ENCODE measurements at regions not wholly inside any gene's neighbourhood (a gene's known extent, or its start where the extent isn't known, plus 50 kb on each side); places are given as distances from the start of the nearest gene placed in this dataset.
"Not testable (repeated sequence)": the region's sequence is repeated elsewhere in the genome, so short reads cannot be mapped to it uniquely, and the experiment has no call there.

DNA sequence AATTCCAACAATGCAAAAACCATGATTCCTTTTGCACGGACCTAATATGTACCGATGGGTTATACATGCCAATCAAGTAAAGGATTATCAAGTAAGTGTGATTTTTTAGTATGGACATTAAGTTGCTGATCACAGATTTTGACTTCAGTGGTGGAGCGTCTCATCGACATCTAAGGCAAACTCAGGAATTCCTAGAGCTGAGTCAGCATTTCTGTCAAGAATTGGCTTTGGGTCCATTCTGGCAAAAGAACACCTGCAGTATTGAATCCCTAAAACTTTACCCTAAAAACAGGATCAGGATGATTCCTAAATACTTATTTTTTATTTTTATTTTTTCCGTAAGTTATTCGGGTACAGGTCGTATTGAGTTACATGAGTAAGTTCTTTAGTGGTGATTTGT, 83.6 kb downstream of the HPGD start:
- DNase-seq, result no peak

DNA sequence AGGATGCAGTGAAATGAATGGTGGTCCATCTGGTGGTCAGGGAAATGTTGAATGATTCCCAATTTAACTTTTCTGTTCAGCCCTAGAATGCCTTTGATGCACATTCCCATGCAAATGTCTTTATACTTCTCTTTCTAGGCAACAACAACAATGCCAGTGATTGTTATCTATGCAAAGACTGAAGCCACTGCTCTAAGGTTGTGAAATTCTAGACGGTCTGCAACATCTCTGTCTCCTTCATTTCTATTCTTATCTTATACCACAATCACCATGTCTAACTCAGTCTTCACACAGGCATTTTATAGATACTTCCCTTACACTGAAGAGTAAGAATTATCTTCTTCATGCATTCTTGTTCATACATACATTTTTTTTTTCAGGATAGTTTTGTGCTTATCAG, 84.5 kb downstream of the HPGD start:
- no peak for DNase-seq

DNA sequence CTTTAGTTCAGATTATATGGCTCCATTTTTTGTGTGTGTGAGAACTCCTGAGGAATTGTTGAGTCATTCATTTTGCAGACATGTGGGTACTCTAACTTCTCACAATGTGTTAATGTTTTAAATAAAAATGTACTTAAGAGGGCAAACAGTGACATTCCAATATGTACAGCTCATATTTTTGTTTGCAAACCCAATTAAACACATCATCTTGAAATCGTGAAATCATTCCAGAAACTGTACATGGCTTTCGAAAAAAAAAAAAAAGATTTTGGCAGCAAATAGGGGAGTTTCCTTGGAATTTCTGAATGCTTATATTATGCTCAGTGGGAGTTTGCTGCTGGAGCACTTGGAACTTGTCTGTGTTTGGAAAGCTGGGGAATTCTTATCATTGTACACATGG, 85.0 kb downstream of the HPGD start:
- no peak for DNase-seq

DNA sequence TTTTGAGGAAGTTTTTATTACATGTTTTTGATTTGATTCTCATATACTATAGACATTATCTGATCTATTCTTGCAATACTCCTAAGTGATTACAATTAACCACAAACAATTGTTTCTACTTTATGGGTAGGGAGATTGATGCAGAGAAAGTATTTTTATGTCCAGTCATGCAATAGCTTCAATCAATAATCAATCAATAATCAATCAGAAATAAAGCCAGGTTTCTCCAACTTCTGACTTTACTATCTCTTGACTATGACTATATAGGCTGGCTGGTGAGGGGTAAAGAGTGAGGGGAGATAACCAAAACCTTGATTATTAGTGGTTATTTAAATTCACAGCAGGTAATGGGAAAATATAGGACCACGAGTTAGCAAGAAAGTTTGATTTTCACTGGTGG, 85.9 kb downstream of the HPGD start:
- DNase-seq, result no peak

DNA sequence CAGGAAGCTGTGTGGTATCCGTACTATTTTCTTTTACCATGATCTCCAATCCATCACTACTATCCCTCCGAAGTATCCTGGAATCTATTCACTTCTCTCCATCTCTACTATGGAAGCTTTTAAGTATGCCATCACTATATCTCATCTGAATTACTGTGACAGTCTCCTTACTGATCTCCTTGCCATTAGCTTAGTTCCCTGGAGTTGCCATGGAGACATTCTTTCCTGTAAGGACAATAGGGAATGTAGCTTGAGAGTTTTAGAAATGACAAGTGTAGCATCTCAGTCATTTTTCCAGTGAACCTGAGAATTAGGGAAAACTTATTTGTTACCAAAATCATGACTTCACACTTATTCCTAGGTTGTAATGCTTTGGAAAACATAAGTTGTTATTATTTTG, 86.3 kb downstream of the HPGD start:
- DNase-seq, result no peak

DNA sequence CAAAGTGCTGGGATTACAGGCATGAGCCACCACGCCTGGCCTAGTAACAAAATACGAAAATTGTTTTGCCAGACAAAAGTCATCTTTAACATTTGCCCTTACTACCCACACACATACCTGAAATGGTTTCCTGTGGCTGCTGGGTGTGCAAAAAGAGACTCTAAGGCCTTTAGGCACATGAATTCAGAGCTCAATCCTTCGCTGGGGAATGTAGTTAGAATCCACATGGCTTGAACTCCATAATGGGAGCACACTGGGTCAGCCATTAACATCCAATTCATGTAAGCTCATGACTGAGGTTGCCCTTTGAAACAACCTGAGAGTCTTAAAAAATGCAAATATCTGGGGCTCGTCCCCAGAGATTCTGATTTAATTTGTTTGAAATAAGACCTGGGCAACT, 87.8 kb downstream of the HPGD start:
- DNase-seq, result no peak

DNA sequence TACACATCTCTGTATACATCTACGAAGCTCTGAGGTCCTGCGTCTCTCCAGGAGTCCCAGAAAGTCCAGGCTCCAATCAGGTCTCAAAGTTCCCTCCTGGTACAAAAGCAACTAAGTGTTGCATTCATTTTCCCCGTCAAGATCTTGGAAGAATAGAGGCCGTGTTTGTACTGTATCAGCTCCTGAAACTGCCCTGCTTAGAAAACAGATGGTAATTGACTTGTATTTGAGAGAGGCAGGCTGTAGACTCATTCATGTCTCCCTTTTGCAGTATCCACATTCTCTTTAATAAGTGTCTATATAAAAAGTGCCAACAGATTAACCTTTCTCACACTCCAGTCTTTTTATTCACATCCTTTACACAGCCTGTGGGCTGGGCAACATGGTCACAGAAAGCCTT, 91.7 kb downstream of the HPGD start:
- no peak for DNase-seq

DNA sequence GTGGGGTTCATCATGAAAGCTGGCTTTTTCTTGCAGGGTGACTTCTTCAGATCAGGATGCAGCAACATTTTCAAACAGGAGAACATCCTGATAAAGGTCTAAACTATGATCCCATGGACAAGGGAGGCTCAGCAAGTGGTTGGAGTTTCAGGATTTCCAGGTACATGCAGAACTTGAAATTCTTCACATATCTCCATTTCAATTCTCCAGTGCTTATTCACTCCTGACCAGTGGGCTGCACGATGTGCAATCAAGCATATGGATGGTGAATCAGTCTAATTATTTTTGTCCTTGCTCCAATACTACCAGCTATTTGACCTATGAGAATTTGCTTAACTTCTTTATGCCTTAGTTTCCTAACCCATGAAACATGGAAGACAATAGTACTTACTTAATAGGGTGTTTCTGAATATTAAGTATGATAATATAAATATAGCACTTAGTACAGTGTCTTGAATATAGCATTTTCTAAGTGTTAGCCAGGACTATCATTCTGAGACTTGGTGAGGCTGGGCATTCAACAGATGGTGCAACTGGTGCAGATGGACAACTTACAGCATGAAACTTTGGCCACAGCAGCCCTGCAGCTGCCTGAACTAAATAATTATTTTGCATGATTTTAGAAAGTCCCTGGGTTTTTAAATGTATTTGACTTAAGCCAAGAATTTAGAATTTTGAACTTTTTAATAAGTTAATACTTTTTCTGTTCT, 92.4 kb downstream of the HPGD start:
- no peak for DNase-seq

DNA sequence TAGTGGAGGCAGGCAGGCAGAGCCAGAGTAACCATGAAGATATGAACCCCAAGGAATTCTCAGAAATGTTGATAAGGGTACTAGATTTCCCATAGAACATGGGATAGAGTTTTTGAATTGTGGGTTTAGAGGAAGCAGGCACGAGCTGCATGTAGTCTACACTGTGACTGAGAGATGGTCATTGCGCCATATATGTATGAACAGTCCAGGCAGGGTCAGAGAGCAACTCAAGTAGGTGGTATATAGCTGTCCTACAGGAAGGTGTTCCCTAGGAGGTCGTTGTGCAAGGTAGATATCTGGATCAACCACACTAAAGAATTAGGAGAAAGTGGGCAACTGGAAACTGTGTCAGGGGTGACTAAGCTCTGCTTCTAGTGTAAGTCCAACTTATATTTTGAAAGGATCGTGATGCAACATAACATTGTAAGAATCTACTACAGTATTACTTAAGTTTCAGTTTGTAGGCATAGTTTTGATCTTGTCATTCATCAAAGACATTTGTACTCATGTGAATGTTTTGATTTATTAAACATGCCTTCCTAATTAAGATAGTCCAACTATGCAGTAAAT, 94.6 kb downstream of the HPGD start:
- DNase-seq, result no peak

DNA sequence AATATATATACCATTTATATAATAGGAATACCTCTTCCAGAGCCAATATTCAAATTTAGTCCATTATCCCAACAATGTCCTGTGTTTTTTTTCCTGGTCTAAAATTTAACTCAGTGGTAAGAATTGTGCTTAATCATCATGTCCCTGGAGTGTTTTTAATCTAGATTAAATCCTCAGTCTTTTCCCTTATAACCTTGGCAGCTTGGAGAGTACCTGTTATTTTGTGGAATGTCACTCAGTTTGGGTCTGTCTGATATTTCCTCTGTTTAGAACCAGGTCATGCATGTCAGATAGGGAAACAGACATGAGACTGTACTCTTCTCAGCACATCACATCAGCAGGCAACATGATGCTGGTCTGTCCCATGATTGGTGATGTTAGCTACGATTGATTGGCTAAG, 96.6 kb downstream of the HPGD start:
- no peak for DNase-seq

DNA sequence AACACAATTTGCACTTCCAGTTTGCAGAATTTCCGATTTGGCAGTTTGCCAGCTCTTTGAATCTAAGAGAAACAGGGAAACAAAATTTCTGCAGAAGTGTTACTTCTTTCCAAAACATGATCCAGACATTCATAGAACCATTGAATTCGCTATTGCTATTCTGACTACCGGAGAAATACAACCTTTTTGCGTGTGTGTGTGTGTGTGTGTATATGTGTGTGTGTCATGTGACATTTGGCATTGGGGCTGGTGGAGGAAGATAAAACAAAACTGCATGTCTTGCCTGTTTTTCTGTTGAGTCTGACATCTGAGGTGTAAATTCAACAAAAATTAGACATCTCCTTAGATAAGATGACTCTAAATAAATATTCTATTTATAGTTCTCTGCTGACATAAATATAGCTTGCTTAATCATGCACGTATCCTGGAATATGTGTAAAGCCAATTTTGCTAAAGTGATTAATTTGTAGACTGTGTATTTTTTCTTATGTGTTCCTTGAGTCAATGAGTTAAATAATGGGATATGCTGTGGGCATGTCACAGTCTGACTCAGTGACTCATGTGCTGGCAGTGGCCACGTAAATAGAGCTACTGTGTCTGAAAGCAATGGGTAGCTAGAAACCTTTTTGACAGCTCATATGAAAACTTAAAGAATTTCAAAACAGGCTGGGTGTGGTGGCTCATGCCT, 98.9 kb downstream of the HPGD start:
- peak; percentile 21 for DNase-seq

DNA sequence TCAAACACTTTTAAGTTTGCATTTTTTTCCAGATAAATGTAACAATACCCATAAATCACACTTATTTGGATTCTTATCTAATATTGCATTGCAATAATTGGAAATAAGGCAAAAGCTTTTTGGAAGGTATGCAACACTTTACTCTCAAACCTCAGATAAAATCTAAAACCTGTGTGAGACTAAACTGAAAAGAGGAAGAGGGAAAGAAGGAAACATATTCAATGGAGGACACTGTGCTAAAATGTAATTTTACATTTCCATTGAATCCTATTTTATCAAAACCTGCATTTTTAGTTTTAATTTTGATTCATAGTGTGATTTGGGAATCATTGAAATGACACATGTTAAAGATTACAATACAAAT, 99.4 kb downstream of the HPGD start:
- no peak for DNase-seq

DNA sequence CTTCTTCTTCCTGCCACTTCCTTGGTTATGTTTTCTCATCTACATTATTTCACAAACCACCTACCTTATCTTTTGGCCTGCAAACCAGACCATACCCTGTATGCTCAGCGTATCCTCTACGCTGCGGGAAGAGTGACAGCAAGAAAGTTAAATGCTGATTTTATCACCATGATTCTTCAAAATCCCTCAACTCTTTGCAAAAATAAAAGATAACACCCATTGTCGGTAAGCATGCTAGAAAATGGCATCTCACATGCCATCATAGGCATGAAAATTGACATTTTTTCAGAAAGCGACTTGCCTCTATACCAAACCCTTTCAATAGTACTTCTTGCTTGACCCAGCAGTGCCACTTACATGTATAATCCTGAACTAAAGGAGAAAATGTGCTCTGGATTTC, 102.0 kb downstream of the HPGD start:
- no peak for DNase-seq

DNA sequence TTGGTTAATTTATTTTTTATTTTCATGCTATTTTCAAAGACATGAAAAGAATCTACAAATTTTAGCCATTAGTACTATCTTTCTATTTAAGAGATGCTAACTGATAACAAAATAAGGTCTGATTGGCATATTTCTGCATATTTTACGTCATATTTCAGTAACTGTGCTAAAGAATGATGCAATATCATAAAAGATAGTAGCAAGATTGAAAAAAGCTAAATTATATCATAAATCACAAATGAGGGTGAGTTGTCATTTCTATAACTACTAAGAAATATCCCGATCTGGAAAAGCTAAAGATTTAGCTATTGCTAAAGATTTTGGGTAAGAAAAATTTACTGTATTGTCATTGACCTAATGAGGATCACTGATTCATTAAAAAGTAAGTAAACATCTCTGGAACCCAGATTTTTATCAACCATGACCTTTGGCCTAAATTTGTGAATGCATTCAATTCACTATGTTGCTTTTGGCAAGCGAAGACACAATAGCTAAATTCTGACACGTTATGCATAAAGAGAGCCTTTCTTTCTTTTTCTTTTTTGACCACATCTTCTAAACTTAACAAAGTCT, 103.6 kb downstream of the HPGD start:
- DNase-seq, result no peak

DNA sequence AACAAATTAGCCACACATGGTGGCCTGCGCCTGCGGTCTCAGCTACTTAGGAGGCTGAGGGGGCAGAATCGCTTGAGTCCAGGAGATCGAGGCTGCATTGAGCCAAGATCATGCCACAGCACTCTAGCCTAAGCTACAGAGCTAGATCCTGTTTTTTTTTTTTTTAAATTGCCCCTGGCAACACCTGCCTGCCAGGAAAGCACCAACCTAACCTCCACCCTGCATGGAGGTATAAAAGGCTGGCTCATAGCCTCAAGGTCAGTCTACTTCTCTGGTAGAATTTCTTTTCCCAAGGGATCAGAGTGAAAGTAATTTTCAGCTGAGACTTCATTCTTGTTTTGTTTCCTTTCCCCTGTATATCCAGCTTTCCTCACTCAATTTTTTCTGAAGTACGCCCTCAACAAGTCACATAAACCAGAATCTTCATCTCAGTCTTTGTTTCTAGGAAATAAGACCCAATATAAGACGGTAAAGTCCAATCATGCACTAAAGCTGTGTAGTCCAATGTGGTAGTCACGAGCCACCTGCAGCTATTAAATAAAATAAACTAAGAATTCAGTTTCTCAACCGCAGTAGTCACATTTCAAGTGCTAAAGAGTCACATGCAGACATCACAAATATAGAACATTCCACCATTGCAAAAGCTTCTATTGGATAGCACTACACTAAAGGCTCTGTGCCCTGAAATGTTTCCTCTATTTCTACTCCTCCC, 113.3 kb downstream of the HPGD start:
- no peak for DNase-seq

DNA sequence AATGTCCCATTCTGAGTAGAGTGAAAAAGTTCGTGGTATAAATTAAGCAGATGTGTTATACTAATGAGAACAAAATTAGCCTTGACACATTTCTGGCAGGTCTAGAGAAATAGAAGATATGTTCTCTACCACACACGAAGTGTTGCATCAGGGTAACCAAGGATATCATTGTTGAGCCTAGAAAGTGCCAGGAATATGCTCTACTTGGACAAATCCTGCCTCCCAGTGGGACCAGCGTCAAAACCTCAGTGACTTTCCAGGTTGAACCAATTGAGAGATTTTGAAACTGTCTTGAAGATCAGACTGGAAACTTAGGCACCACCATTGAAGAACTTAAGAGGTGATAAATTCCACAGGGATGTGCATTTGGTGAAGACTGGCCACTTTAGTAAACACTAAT, 115.9 kb downstream of the HPGD start:
- no peak for DNase-seq

DNA sequence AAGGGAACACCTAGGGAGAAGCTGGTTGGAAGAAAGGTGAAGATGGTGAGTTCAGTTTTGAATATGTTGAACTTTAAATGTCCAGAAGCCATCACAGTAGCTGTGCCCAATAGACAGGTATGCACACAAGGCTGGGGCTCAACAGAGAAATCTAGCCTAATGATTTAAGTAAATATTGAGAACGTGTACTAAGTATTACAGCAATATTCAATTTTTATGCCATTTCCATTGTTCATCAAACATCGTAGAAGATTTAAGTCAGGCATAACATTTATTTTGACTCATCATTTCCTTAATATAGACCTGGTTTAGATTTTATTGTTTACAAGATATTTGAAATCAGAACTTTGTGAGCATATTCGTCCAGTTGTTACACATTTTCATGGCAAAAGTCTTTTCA, 116.4 kb downstream of the HPGD start:
- no peak for DNase-seq

DNA sequence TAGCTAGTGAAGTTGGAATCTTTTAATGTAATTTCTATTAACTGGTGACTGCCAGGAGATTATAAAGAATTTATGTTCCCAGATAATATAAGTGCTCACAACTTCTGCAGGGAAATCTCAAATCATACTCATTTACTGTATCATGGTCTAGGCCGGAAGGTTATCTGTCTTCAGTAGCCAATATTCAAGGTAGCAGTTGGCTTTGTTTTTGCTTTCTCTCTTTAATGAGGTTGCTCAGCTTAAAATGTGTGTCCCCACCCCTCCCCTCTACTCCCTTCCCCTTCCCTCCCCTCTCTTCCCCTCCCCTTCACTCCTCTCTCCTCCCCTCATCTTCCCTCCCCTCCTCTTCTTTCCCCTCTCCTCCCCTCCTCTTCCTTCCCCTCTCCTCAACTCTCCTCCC, 117.6 kb downstream of the HPGD start:
- DNase-seq, result no peak

DNA sequence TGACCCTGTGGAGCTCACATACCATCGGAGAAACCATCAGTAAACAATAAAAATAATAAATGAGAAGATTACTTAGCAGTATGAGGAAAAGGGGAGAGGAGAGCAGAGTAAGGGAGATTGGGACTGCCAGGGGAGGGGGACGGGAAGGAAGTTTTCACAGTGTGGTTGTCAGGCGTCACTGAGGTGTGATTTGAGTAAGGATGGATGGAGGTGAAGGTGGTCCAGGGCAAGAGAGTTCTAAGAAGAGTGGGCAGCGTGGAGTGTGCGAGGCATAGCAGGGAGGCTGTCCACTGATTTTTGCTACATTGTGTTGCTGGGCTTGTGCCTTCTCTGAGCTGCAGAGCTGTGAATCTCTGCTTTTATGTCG, 119.1 kb downstream of the HPGD start:
- no peak for DNase-seq

DNA sequence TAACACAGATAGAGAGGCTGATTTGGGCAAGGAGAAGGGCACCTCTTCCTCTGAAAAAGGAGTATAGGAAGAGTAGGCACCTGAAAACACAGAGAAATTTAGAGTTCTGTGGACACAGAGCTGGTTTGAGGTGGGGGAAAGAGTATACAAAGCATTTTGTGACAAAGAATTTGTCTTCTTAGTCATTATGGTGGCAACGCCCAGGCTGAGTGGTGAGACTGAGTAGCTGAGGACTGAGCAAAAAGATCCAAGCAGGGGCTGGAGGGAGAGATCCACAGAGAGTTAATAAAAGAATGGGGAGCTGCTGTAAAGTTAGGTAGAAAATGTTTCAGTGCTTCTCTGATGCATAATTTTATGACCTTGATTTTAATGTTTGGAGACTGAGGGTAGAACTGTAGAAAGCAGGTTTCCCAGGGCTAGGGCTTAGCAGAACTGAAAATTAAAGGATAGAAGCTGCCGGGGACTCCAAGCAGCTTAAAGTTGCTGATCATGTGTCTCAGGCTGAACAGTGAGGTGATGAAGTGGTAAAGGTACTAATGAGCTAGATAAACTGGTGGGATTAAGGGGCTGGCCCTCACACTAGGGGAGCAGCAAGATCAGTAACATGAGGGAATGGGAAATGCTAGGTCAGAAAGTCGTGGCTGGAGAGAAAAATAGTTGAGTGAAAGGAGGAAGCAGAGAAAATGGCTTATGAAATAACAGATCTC, 118.9 kb downstream of the CEP44 start:
- no peak for DNase-seq

DNA sequence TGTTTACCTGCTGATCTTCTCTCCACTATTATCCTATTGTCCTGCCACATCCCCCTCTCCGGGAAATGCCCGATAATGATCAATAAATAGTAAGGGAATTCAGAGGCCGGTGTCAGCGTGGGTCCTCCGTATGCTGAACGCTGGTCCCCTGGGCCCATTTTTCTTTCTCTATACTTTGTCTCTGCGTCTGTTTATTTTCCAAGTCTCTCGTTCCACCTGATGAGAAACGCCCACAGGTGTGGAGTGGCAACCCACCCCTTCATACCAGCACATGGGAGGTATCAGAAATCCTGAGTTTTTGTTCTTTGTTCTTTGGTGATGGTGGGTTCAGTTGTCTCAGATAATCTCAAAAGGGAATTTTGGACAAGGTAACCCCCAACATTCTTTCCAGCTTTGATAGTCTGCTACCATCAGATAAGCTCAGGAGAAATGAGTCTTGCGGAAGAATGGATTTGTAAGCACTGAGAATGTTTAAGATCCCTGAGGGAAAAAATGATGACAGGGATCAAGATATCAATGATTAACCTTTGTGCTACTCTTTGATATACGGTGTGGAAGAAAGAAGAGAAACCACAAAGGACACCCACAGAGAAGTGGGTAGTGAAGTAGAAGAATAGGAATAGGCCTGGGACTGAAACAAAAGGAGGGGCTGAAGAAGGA, 117.9 kb downstream of the CEP44 start:
- no peak for DNase-seq

DNA sequence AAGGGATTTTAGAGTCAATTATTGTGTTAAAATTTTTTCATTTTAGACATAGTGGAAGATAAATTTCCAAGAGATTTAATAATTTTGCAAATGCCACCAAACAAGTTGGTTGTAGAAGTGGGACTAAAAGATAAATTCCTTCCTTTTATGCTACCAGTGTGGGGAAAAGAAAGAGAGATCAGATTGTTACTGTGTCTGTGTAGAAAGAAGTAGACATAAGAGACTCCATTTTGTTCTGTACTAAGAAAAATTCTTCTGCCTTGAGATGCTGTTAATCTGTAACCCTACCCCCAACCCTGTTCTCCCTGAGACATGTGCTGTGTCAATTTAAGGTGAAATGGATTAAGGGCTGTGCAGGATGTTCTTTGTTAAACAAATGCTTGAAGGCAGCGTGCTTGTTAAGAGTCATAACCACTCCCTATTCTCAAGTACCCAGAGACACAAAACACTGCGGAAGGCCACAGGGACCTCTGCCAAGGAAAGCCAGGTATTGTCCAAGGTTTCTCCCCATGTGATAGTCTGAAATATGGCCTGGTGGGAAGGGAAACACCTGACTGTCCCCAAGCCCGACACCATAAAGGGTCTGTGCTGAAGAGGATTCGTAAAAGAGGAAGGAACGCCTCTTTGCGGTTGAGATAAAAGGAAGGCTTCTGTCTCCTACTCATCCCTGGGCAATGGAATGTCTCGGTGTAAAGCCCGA, 117.0 kb downstream of the CEP44 start:
- not testable (repeated sequence) for DNase-seq
